GM23338 (cell line): ENCODE measurements at regions not wholly inside any gene's neighbourhood (a gene's known extent, or its start where the extent isn't known, plus 50 kb on each side); places are given as distances from the start of the nearest gene placed in this dataset.

Experiments
- ATAC-seq: fragments of 200-7000 bp; cut with Tn5 transposase; 3 replicates; pipeline ENCODE4 v1.9.1; 2020
- DNase-seq: peaks from one replicate; pipeline ENCODE4 v3.0.0-alpha.2; 2015; ENCODE audit warnings: low spot score
- H2AFZ ChIP-seq: fragments of 200-600 bp; sonication (generic); 2 replicates; pipeline ENCODE4 v1.8.0; 2016; ENCODE audit warnings: antibody characterized with exemption, mild to moderate bottlenecking, moderate library complexity
- H3F3A ChIP-seq: fragments of 200-600 bp; sonication (generic); replicated peaks from 2 replicates; pipeline ENCODE4 v1.8.0; 2017; ENCODE audit warnings: antibody characterized with exemption, mixed run types, low read depth
- H3K27ac ChIP-seq: fragments of 200-600 bp; sonication (generic); 2 replicates; pipeline ENCODE4 v1.6.1; 2016; ENCODE audit warnings: low read depth
- H3K27me3 ChIP-seq: fragments of 200-600 bp; sonication (generic); 2 replicates; pipeline ENCODE4 v1.8.0; 2016; ENCODE audit warnings: mild to moderate bottlenecking, mixed run types, moderate library complexity; ENCODE audit not compliant: insufficient read depth
- H3K36me3 ChIP-seq: fragments of 200-600 bp; sonication (generic); 2 replicates; pipeline ENCODE4 v1.8.0; 2016; ENCODE audit warnings: mild to moderate bottlenecking; ENCODE audit not compliant: insufficient read depth
- H3K4me1 ChIP-seq: fragments of 200-600 bp; sonication (generic); 2 replicates; pipeline ENCODE4 v1.8.0; 2016; ENCODE audit warnings: mild to moderate bottlenecking, moderate library complexity; ENCODE audit not compliant: insufficient read depth
- H3K4me2 ChIP-seq: fragments of 200-600 bp; sonication (generic); 2 replicates; pipeline ENCODE4 v1.7.1; 2017; ENCODE audit warnings: mixed run types
- H3K4me3 ChIP-seq: fragments of 200-600 bp; sonication (generic); 2 replicates; pipeline ENCODE4 v1.6.1; 2016; ENCODE audit warnings: mixed run types
- H3K79me2 ChIP-seq: fragments of 200-600 bp; sonication (generic); replicated peaks from 2 replicates; pipeline ENCODE4 v1.8.0; 2017; ENCODE audit warnings: mild to moderate bottlenecking; ENCODE audit not compliant: insufficient read depth
- H3K9me2 ChIP-seq: fragments of 200-600 bp; sonication (generic); 2 replicates; pipeline ENCODE4 v1.8.0; 2017; ENCODE audit not compliant: insufficient read depth
- H4K20me1 ChIP-seq: fragments of 200-600 bp; sonication (generic); replicated peaks from 2 replicates; pipeline ENCODE4 v1.8.0; 2017; ENCODE audit warnings: mild to moderate bottlenecking; ENCODE audit not compliant: insufficient read depth
- H3K27ac Mint-ChIP-seq: 2 replicates; pipeline ENCODE4 v1.8.0; 2020; ENCODE audit warnings: inconsistent platforms, mild to moderate bottlenecking, moderate library complexity, mixed read lengths
- H3K27me3 Mint-ChIP-seq: 3 replicates; pipeline ENCODE4 v1.8.0; 2022; ENCODE audit warnings: low read depth, mild to moderate bottlenecking, moderate library complexity, mixed read lengths, inconsistent platforms; ENCODE audit not compliant: insufficient read depth, poor library complexity
- H3K36me3 Mint-ChIP-seq: 3 replicates; pipeline ENCODE4 v1.8.0; 2021; ENCODE audit warnings: low read depth, mild to moderate bottlenecking, inconsistent platforms, moderate library complexity, mixed read lengths
- H3K4me1 Mint-ChIP-seq: 3 replicates; pipeline ENCODE4 v1.8.0; 2020; ENCODE audit warnings: mild to moderate bottlenecking, inconsistent platforms, mixed read lengths
- H3K4me3 Mint-ChIP-seq: 3 replicates; pipeline ENCODE4 v1.8.0; 2021; ENCODE audit warnings: moderate library complexity, mild to moderate bottlenecking, inconsistent platforms, mixed read lengths
- H3K9me3 Mint-ChIP-seq: 3 replicates; pipeline ENCODE4 v1.8.0; 2020; ENCODE audit warnings: moderate library complexity, mild to moderate bottlenecking, inconsistent platforms, mixed read lengths
- CREB1 ChIP-seq: fragments of 250-450 bp; sonication (Bioruptor Pico); IDR thresholded peaks from 2 replicates; pipeline ENCODE4 v1.5.0; 2020; ENCODE audit warnings: low read depth, mild to moderate bottlenecking, moderate library complexity
- EZH2 ChIP-seq: fragments of 200-600 bp; sonication (generic); IDR thresholded peaks from one replicate; pipeline ENCODE4 v1.8.0; 2017; ENCODE audit warnings: antibody characterized with exemption, mild to moderate bottlenecking, low read depth; ENCODE audit not compliant: unreplicated experiment
- ZNF114 ChIP-seq: fragments of 250-450 bp; sonication (Bioruptor Pico); IDR thresholded peaks from 2 replicates; pipeline ENCODE4 v1.5.0; 2020; ENCODE audit warnings: mild to moderate bottlenecking, moderate library complexity
- TF ChIP-seq, protein P1 (sequence below): fragments of 250-450 bp; sonication (Bioruptor Pico); IDR thresholded peaks from 2 replicates; pipeline ENCODE4 v1.5.0; 2020; ENCODE audit warnings: mild to moderate bottlenecking, moderate library complexity
- TF ChIP-seq, protein P2 (sequence below): IDR thresholded peaks from 2 replicates; pipeline ENCODE4 v1.6.1; 2016; ENCODE audit warnings: antibody characterized with exemption

DNA sequence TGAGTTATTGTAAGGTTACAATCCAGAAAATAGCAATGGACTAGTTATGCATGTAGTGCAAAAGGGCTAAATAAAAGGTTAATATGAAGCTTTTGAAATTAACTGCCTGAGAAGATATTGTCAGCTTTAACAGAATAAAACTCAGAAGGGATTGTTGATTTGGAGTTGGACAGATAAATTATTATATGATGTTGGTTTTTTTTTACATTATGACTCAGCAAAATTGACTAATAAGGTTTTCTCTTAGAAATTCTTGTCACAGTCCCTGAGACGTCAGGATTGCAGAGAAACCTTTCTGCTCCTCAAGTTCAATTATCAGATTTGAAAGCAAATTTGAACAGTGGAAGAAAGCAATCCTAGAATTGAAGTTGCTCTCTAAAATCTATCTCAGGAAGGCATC, 946.9 kb downstream of the CBLN2 start:
- Histone ChIP-seq H3K36me3 (peaks cover 15% of the 10 kb centered on the region), H4K20me1 (no peaks in the 10 kb centered on the region), H3F3A (no peaks in the 10 kb centered on the region), H3K4me1 (no peaks in the 10 kb centered on the region), H3K27me3 (no peaks in the 10 kb centered on the region), H3K4me3 (no peak overlapping the region), H3K79me2 (no peaks in the 10 kb centered on the region), H3K9me2 (no peaks in the 10 kb centered on the region), H3K4me2 (no peak overlapping the region), H2AFZ (no peak overlapping the region), H3K27ac (no peak overlapping the region)
- no peaks in the 10 kb centered on the region for H3K27me3 Mint-ChIP-seq
- no peak overlapping the region for H3K4me3 Mint-ChIP-seq
- peaks cover 84% of the 10 kb centered on the region for H3K9me3 Mint-ChIP-seq
- no peaks in the 10 kb centered on the region for H3K4me1 Mint-ChIP-seq
- TF ChIP-seq, protein P1, sequence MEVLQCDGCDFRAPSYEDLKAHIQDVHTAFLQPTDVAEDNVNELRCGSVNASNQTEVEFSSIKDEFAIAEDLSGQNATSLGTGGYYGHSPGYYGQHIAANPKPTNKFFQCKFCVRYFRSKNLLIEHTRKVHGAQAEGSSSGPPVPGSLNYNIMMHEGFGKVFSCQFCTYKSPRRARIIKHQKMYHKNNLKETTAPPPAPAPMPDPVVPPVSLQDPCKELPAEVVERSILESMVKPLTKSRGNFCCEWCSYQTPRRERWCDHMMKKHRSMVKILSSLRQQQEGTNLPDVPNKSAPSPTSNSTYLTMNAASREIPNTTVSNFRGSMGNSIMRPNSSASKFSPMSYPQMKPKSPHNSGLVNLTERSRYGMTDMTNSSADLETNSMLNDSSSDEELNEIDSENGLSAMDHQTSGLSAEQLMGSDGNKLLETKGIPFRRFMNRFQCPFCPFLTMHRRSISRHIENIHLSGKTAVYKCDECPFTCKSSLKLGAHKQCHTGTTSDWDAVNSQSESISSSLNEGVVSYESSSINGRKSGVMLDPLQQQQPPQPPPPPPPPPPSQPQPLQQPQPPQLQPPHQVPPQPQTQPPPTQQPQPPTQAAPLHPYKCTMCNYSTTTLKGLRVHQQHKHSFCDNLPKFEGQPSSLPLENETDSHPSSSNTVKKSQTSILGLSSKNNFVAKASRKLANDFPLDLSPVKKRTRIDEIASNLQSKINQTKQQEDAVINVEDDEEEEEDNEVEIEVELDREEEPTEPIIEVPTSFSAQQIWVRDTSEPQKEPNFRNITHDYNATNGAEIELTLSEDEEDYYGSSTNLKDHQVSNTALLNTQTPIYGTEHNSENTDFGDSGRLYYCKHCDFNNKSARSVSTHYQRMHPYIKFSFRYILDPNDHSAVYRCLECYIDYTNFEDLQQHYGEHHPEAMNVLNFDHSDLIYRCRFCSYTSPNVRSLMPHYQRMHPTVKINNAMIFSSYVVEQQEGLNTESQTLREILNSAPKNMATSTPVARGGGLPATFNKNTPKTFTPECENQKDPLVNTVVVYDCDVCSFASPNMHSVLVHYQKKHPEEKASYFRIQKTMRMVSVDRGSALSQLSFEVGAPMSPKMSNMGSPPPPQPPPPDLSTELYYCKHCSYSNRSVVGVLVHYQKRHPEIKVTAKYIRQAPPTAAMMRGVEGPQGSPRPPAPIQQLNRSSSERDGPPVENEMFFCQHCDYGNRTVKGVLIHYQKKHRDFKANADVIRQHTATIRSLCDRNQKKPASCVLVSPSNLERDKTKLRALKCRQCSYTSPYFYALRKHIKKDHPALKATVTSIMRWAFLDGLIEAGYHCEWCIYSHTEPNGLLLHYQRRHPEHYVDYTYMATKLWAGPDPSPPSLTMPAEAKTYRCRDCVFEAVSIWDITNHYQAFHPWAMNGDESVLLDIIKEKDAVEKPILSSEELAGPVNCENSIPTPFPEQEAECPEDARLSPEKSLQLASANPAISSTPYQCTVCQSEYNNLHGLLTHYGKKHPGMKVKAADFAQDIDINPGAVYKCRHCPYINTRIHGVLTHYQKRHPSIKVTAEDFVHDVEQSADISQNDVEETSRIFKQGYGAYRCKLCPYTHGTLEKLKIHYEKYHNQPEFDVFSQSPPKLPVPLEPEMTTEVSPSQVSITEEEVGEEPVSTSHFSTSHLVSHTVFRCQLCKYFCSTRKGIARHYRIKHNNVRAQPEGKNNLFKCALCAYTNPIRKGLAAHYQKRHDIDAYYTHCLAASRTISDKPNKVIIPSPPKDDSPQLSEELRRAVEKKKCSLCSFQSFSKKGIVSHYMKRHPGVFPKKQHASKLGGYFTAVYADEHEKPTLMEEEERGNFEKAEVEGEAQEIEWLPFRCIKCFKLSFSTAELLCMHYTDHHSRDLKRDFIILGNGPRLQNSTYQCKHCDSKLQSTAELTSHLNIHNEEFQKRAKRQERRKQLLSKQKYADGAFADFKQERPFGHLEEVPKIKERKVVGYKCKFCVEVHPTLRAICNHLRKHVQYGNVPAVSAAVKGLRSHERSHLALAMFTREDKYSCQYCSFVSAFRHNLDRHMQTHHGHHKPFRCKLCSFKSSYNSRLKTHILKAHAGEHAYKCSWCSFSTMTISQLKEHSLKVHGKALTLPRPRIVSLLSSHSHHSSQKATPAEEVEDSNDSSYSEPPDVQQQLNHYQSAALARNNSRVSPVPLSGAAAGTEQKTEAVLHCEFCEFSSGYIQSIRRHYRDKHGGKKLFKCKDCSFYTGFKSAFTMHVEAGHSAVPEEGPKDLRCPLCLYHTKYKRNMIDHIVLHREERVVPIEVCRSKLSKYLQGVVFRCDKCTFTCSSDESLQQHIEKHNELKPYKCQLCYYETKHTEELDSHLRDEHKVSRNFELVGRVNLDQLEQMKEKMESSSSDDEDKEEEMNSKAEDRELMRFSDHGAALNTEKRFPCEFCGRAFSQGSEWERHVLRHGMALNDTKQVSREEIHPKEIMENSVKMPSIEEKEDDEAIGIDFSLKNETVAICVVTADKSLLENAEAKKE (CRISPR knock-in tag) = no peak
- no peak for TF ChIP-seq CREB1 (CRISPR knock-in tag)
- TF ChIP-seq EZH2 = no peak
- ATAC-seq (no peak), DNase-seq (no peak)
- peaks cover 5% of the 10 kb centered on the region; the same call in 1 of the 3 replicates for H3K36me3 Mint-ChIP-seq
- no peak overlapping the region for H3K27ac Mint-ChIP-seq

DNA sequence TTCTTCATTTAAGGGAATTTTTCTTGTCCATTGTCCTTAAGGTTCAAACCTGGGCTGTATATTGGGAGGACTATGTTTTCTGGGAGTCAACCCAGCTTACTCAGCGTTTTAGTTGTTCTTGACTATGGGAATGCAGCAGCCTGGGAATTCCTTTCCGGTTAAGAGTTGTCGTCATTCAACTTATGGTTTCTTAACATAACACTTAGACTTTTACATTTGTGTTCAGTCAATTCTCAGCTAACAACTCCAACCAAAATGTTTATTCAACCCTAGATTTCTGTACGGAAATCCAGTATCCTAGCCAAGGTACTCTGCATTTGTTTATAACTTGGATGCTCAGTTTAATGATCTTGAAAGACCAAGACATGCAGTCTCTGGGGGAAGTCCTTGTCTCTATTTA, 960.9 kb downstream of the CBLN2 start:
- H3K4me3 ChIP-seq = no peak overlapping the region
- H2AFZ ChIP-seq = no peak overlapping the region
- H3K27ac ChIP-seq = no peak overlapping the region
- H3K4me1 Mint-ChIP-seq = no peaks in the 10 kb centered on the region
- no peaks in the 10 kb centered on the region for H3K9me2 ChIP-seq
- ATAC-seq (no peak), DNase-seq (no peak)
- H3K9me3 Mint-ChIP-seq = peaks cover 87% of the 10 kb centered on the region
- H3K4me2 ChIP-seq = no peak overlapping the region
- no peaks in the 10 kb centered on the region for H3K27me3 Mint-ChIP-seq
- H3K4me3 Mint-ChIP-seq = no peak overlapping the region
- H3K27ac Mint-ChIP-seq = no peak overlapping the region
- H3K79me2 ChIP-seq = no peaks in the 10 kb centered on the region
- no peaks in the 10 kb centered on the region for H3K27me3 ChIP-seq
- peaks cover 4% of the 10 kb centered on the region for H3K36me3 Mint-ChIP-seq
- peaks cover 19% of the 10 kb centered on the region for H3K36me3 ChIP-seq
- no peaks in the 10 kb centered on the region for H4K20me1 ChIP-seq
- no peaks in the 10 kb centered on the region for H3F3A ChIP-seq
- no peaks in the 10 kb centered on the region for H3K4me1 ChIP-seq
- TF ChIP-seq, protein P2, sequence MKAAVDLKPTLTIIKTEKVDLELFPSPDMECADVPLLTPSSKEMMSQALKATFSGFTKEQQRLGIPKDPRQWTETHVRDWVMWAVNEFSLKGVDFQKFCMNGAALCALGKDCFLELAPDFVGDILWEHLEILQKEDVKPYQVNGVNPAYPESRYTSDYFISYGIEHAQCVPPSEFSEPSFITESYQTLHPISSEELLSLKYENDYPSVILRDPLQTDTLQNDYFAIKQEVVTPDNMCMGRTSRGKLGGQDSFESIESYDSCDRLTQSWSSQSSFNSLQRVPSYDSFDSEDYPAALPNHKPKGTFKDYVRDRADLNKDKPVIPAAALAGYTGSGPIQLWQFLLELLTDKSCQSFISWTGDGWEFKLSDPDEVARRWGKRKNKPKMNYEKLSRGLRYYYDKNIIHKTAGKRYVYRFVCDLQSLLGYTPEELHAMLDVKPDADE = no peak
- TF ChIP-seq, protein P1 (CRISPR knock-in tag) = no peak
- TF ChIP-seq EZH2 (no peak), ZNF114 (no peak)
